ENCODE measurements at regions not wholly inside any gene's neighbourhood (a gene's known extent, or its start where the extent isn't known, plus 50 kb on each side); places are given as distances from the start of the nearest gene placed in this dataset.

DNA sequence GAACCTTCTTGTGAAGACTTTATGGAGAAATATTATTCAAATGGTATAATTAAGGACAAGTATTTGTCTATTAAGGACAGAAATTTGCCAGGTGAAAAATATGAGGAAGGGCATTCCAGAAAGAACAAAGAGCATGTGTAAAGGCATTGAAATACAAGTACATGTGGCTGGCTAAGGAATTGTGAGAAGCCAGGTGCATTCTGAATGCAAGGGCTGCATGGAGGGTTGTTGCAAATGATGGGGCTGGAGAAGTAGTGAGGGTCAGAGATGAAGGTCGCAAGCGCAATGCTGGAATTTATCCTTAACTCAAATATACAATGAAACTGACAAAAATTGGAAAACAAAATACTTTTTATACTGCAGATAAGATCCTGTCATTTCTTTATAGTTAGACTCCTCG, 437.7 kb downstream of the ADAMTS20 start:
- intact Hi-C loops (cut with micrococcal nuclease), result no loop called here
- H3K9ac ChIP-seq (ENCODE audit: low read length), result no peak overlapping the region
- H4K20me1 ChIP-seq (ENCODE audit: insufficient read depth), result no peaks in the 10 kb centered on the region
- TF ChIP-seq SP1 (IDR thresholded peaks at IDR 0.05; ENCODE audit: low read depth), result no peak
- no peak for TF ChIP-seq TCF7L2 (IDR thresholded peaks at IDR 0.05; ENCODE audit: borderline replicate concordance, extremely low read depth, insufficient read depth, insufficient read length)
- no peak for TF ChIP-seq SRF (IDR thresholded peaks at IDR 0.05; ENCODE audit: low read depth)
- no peak for TF ChIP-seq ELF1 (IDR thresholded peaks at IDR 0.05; ENCODE audit: borderline replicate concordance, low read depth)
- no peak for TF ChIP-seq CBX3 (IDR thresholded peaks at IDR 0.05; ENCODE audit: low read depth)
- no peak for TF ChIP-seq POLR2A (IDR thresholded peaks at IDR 0.05; ENCODE audit: borderline replicate concordance, extremely low read depth, insufficient read depth, insufficient read length)
- no peak for TF ChIP-seq FOSL1 (IDR thresholded peaks at IDR 0.05; ENCODE audit: low read depth)
- TF ChIP-seq, protein P1, sequence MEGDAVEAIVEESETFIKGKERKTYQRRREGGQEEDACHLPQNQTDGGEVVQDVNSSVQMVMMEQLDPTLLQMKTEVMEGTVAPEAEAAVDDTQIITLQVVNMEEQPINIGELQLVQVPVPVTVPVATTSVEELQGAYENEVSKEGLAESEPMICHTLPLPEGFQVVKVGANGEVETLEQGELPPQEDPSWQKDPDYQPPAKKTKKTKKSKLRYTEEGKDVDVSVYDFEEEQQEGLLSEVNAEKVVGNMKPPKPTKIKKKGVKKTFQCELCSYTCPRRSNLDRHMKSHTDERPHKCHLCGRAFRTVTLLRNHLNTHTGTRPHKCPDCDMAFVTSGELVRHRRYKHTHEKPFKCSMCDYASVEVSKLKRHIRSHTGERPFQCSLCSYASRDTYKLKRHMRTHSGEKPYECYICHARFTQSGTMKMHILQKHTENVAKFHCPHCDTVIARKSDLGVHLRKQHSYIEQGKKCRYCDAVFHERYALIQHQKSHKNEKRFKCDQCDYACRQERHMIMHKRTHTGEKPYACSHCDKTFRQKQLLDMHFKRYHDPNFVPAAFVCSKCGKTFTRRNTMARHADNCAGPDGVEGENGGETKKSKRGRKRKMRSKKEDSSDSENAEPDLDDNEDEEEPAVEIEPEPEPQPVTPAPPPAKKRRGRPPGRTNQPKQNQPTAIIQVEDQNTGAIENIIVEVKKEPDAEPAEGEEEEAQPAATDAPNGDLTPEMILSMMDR (IDR thresholded peaks at IDR 0.05 in 2 of 3, conservative IDR thresholded peaks at IDR 0.05 in 1 of 3; ENCODE audit: borderline replicate concordance in 1 of 3, insufficient read depth in 1 of 3, low read depth in 2 of 3, low read length in 2 of 3), result no peak
- TF ChIP-seq ZFX (IDR thresholded peaks at IDR 0.05), result no peak
- no peak for TF ChIP-seq ZNF274 (IDR thresholded peaks at IDR 0.05; ENCODE audit: low read depth, low read length)
- TF ChIP-seq, protein P2, sequence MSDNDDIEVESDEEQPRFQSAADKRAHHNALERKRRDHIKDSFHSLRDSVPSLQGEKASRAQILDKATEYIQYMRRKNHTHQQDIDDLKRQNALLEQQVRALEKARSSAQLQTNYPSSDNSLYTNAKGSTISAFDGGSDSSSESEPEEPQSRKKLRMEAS (IDR thresholded peaks at IDR 0.05), result no peak
- TF ChIP-seq, protein P3, sequence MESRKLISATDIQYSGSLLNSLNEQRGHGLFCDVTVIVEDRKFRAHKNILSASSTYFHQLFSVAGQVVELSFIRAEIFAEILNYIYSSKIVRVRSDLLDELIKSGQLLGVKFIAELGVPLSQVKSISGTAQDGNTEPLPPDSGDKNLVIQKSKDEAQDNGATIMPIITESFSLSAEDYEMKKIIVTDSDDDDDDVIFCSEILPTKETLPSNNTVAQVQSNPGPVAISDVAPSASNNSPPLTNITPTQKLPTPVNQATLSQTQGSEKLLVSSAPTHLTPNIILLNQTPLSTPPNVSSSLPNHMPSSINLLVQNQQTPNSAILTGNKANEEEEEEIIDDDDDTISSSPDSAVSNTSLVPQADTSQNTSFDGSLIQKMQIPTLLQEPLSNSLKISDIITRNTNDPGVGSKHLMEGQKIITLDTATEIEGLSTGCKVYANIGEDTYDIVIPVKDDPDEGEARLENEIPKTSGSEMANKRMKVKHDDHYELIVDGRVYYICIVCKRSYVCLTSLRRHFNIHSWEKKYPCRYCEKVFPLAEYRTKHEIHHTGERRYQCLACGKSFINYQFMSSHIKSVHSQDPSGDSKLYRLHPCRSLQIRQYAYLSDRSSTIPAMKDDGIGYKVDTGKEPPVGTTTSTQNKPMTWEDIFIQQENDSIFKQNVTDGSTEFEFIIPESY (IDR thresholded peaks at IDR 0.05; ENCODE audit: extremely low read depth, insufficient replicate concordance, low read length), result no peak
- no peak for TF ChIP-seq CEBPB (IDR thresholded peaks at IDR 0.05; ENCODE audit: low read depth)
- no peak for TF ChIP-seq SIN3A (IDR thresholded peaks at IDR 0.05; ENCODE audit: low read depth)
- no peak for TF ChIP-seq EGR1 (IDR thresholded peaks at IDR 0.05; ENCODE audit: low read depth)
- TF ChIP-seq EZH2phosphoT487 (IDR thresholded peaks at IDR 0.05; ENCODE audit: borderline replicate concordance), result no peak
- TF ChIP-seq, protein P4, sequence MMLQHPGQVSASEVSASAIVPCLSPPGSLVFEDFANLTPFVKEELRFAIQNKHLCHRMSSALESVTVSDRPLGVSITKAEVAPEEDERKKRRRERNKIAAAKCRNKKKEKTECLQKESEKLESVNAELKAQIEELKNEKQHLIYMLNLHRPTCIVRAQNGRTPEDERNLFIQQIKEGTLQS (IDR thresholded peaks at IDR 0.05), result no peak
- TF ChIP-seq YY1 (IDR thresholded peaks at IDR 0.05; ENCODE audit: extremely low read depth, insufficient replicate concordance, low read depth, low read length), result no peak
- TF ChIP-seq EZH2 (IDR thresholded peaks at IDR 0.05), result no peak
- CTCF ChIA-PET, result no interaction called here
- no peak overlapping the region for H3K4me3 ChIP-seq (replicated peaks in 1 of 2; ENCODE audit: low read depth in 1 of 2, low read length in 2 of 2)
- no peak overlapping the region for H3K27ac ChIP-seq (ENCODE audit: low read depth, low read length)
- POLR2A ChIA-PET, result no interaction called here
- no TSS peak for BruUV-seq (replicated peaks)
- H3K79me2 ChIP-seq (ENCODE audit: insufficient read depth, low read length), result no peaks in the 10 kb centered on the region
- H3K4me1 ChIP-seq (ENCODE audit: control insufficient read depth in 1 of 2, insufficient read depth in 2 of 2, low read length in 2 of 2), result no peaks in the 10 kb centered on the region
- no peak overlapping the region for H2AFZ ChIP-seq (ENCODE audit: low read depth, low read length, poor library complexity, severe bottlenecking)
- H3K9me2 ChIP-seq (ENCODE audit: insufficient read depth), result no peaks in the 10 kb centered on the region
- H3K36me3 ChIP-seq (ENCODE audit: control insufficient read depth in 1 of 2, insufficient read depth in 2 of 2, low read length in 2 of 2), result no peaks in the 10 kb centered on the region
- RAD21 ChIA-PET (ENCODE audit: low non-redundant PET in 1 of 2, low total read pairs in 2 of 2, uncharacterized antibody in 2 of 2, unreplicated experiment in 2 of 2), result no interaction called here
- H3K4me2 ChIP-seq (ENCODE audit: low read length), result no peak overlapping the region
- ATAC-seq, result no peak
- H3K27me3 ChIP-seq (ENCODE audit: insufficient read depth, low read length), result no peaks in the 10 kb centered on the region
- H3K9me3 ChIP-seq (ENCODE audit: control insufficient read depth in 1 of 2, insufficient read depth in 1 of 2, low read depth in 1 of 2, low read length in 2 of 2), result no peaks in the 10 kb centered on the region
- no peak for DNase-seq (ENCODE audit: low read depth, low spot score)
